Nephron (organoid): ENCODE measurements at regions not wholly inside any gene's neighbourhood (a gene's known extent, or its start where the extent isn't known, plus 50 kb on each side); places are given as distances from the start of the nearest gene placed in this dataset.

Source experiments
- H3K27ac Mint-ChIP-seq, 3 experiments: 2 replicates each; pipeline ENCODE4 v1.8.0; 2020; ENCODE audit warnings: mixed read lengths in 3 of 3, mild to moderate bottlenecking in 2 of 3, moderate library complexity in 1 of 3
- H3K27me3 Mint-ChIP-seq: 2 replicates; pipeline ENCODE4 v1.8.0; 2021; ENCODE audit warnings: low read depth, mild to moderate bottlenecking, moderate library complexity, mixed read lengths
- H3K36me3 Mint-ChIP-seq: 2 replicates; pipeline ENCODE4 v1.8.0; 2020; ENCODE audit warnings: low read depth, mixed read lengths
- H3K4me1 Mint-ChIP-seq: 2 replicates; pipeline ENCODE4 v1.8.0; 2020; ENCODE audit warnings: mixed read lengths
- H3K4me3 Mint-ChIP-seq, 3 experiments: 2 replicates each; pipeline ENCODE4 v1.8.0; 2020; ENCODE audit warnings: mild to moderate bottlenecking in 3 of 3, mixed read lengths in 3 of 3, moderate library complexity in 2 of 3
- H3K9me3 Mint-ChIP-seq: 2 replicates; pipeline ENCODE4 v1.8.0; 2020; ENCODE audit warnings: mixed read lengths
- TF ChIP-seq, protein P1 (sequence below), 3 experiments: fragments of 200-600 bp; sonication (generic); IDR thresholded peaks; one replicate each; pipeline ENCODE4 v1.5.0; 2021; ENCODE audit warnings: antibody characterized with exemption in 3 of 3; ENCODE audit not compliant: unreplicated experiment in 3 of 3

GRCh38 chr2:12219761-12220160, 473.3 kb downstream of the LPIN1 start:
- TF ChIP-seq, protein P1, sequence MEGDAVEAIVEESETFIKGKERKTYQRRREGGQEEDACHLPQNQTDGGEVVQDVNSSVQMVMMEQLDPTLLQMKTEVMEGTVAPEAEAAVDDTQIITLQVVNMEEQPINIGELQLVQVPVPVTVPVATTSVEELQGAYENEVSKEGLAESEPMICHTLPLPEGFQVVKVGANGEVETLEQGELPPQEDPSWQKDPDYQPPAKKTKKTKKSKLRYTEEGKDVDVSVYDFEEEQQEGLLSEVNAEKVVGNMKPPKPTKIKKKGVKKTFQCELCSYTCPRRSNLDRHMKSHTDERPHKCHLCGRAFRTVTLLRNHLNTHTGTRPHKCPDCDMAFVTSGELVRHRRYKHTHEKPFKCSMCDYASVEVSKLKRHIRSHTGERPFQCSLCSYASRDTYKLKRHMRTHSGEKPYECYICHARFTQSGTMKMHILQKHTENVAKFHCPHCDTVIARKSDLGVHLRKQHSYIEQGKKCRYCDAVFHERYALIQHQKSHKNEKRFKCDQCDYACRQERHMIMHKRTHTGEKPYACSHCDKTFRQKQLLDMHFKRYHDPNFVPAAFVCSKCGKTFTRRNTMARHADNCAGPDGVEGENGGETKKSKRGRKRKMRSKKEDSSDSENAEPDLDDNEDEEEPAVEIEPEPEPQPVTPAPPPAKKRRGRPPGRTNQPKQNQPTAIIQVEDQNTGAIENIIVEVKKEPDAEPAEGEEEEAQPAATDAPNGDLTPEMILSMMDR (IDR thresholded peaks at IDR 0.05; ENCODE audit: unreplicated experiment in 3 of 3) = no peak
- H3K9me3 Mint-ChIP-seq = peaks cover 18% of the 10 kb centered on the region
- H3K4me3 Mint-ChIP-seq = no peak overlapping the region
- peaks cover 7% of the 10 kb centered on the region for H3K36me3 Mint-ChIP-seq
- H3K27me3 Mint-ChIP-seq = no peaks in the 10 kb centered on the region
- H3K27ac Mint-ChIP-seq = no peak overlapping the region
- H3K4me1 Mint-ChIP-seq = peaks cover 9% of the 10 kb centered on the region

DNA sequence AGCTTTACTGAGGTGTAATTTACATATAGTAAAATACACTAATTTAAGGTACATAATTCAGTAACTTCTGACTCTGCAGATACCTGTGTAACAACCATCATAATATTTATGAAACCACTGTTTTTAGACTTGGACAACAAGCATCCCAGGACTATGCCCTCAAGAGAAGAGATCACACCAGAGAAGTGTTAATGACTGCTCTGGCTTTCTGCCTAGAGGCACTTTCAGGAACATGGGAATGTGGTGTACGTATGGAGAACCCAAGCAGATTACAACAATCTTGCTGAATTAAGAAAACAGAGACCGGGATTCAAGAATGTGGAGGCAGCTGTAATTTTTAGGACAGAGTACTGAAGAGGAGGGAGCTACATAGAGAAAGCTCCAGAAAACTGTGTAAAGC, 475.2 kb downstream of the LPIN1 start:
- H3K4me1 Mint-ChIP-seq = peaks cover 9% of the 10 kb centered on the region
- H3K36me3 Mint-ChIP-seq = peaks cover 7% of the 10 kb centered on the region
- peaks cover 27% of the 10 kb centered on the region for H3K9me3 Mint-ChIP-seq
- H3K27me3 Mint-ChIP-seq = no peaks in the 10 kb centered on the region
- TF ChIP-seq, protein P1 (IDR thresholded peaks at IDR 0.05; ENCODE audit: unreplicated experiment in 3 of 3) = no peak
- no peak overlapping the region for H3K27ac Mint-ChIP-seq
- no peak overlapping the region for H3K4me3 Mint-ChIP-seq

GRCh38 chr2:12222554-12222953, 476.1 kb downstream of the LPIN1 start:
- Mint-ChIP-seq H3K27ac (no peak overlapping the region), H3K27me3 (no peaks in the 10 kb centered on the region), H3K4me3 (no peak overlapping the region), H3K4me1 (peaks cover 4% of the 10 kb centered on the region), H3K9me3 (peaks cover 28% of the 10 kb centered on the region), H3K36me3 (peaks cover 7% of the 10 kb centered on the region)
- TF ChIP-seq, protein P1 (IDR thresholded peaks at IDR 0.05; ENCODE audit: unreplicated experiment in 3 of 3) = no peak

DNA sequence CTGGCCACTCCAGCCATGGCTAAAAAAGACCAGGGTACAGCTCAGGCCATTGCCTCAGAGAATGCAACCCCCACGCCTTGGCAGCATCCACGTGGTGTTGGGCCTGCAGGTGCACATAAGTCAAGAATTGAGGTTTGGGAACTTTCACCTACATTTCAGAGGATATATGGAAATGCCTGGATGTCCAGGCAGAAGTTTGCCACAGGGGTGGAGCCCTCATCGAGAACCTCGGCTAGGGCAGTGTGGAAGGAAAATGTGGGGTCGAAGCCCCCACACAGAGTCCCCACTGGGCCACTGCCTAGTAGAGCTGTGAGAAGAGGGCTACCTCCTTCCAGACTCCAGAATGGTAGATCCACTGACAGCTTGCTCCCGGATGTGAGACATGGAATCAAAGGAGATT, 477.3 kb downstream of the LPIN1 start:
- Mint-ChIP-seq H3K36me3 (peaks cover 7% of the 10 kb centered on the region), H3K9me3 (peaks cover 28% of the 10 kb centered on the region), H3K27me3 (peaks cover 4% of the 10 kb centered on the region), H3K4me3 (no peak overlapping the region), H3K27ac (no peak overlapping the region), H3K4me1 (no peaks in the 10 kb centered on the region)
- TF ChIP-seq, protein P1 (IDR thresholded peaks at IDR 0.05; ENCODE audit: unreplicated experiment in 3 of 3) = no peak

DNA sequence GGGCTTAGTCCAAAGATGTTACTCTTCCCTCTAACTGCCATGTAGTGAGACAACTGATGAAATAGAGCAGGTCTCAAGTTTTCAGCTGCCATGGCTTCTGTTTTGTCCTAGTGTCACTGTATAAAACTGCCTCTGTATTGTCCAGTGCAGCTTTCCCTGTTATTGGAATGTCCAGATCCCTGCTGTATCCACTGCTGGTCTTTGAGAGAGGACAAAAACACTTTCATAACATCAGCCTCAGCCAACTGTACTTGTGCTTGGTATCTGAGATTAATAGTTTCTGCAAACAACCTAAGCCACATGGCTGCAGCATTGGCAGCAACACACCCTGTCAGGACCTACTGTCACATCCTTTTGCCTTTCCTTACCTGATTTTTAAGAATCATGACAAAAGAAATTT, 480.2 kb downstream of the LPIN1 start:
- Mint-ChIP-seq H3K9me3 (peaks cover 27% of the 10 kb centered on the region), H3K27me3 (peaks cover 4% of the 10 kb centered on the region), H3K36me3 (peaks cover 7% of the 10 kb centered on the region), H3K4me3 (no peak overlapping the region), H3K27ac (no peak overlapping the region), H3K4me1 (no peaks in the 10 kb centered on the region)
- TF ChIP-seq, protein P1 (IDR thresholded peaks at IDR 0.05; ENCODE audit: unreplicated experiment in 3 of 3) = no peak

GRCh38 chr2:12227941-12228608, 481.6 kb downstream of the LPIN1 start:
- Mint-ChIP-seq H3K9me3 (peaks cover 17% of the 10 kb centered on the region), H3K4me1 (no peaks in the 10 kb centered on the region), H3K27ac (no peak overlapping the region), H3K27me3 (peaks cover 4% of the 10 kb centered on the region), H3K36me3 (peaks cover 2% of the 10 kb centered on the region), H3K4me3 (no peak overlapping the region)
- TF ChIP-seq, protein P1 (IDR thresholded peaks at IDR 0.05; ENCODE audit: unreplicated experiment in 3 of 3) = no peak
